Stimulated activated CD4-positive, alpha-beta T cell treated with anti-CD3 and anti-CD28 coated beads, Interleukin-1b, Interleukin-23, amount 100 ng/mL, for 1 hour (primary cell): ENCODE measurements at regions not wholly inside any gene's neighbourhood (a gene's known extent, or its start where the extent isn't known, plus 50 kb on each side); places are given as distances from the start of the nearest gene placed in this dataset.

Source experiments
- DNase-seq, 2 donors: peaks; one replicate each; pipeline ENCODE4 v3.0.0-alpha.2; 2020; ENCODE audit warnings: low read depth in 2 of 2

GRCh38 chr2:126990605-126991532, 92.2 kb downstream of the TEX51 start:
- no peak for DNase-seq

DNA sequence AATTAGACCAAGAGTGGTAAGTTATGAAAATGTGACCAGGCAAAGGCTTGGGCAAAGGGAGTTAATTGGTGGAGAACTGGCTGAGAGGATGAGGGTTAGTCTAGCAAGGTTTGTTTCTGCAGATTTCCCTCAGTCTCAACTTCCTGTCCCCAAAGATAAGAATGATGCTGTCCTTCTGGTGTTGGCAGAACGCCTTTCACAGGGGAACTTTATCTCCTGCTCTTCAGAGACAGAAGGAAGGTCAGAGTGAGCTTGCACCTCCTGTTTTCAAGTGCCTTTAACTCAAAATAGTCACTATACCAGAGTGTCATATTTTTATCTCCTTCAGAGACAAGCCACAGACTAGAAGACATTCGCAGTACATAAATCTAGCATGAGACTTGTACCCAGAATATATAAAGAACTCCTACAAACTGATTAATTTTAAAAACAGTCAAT, 95.7 kb downstream of the TEX51 start:
- DNase-seq: no peak

- DNase-seq: no peak
Observed at GRCh38 chr2:126995621-126996377, 97.1 kb downstream of the TEX51 start.

GRCh38 chr2:126996378-126996699, 97.6 kb downstream of the TEX51 start:
- DNase-seq: no peak
